Tibial nerve (tissue), 4 donors: ENCODE measurements at regions not wholly inside any gene's neighbourhood (a gene's known extent, or its start where the extent isn't known, plus 50 kb on each side); places are given as distances from the start of the nearest gene placed in this dataset.

Experiments used
- EP300 ChIP-seq, 2 donors: sonication (generic); formaldehyde crosslinking; IDR thresholded peaks; one replicate each; pipeline ENCODE4 v1.6.1; 2017; ENCODE audit warnings: antibody characterized with exemption in 2 of 2, mild to moderate bottlenecking in 1 of 2
- TF ChIP-seq, protein P1 (sequence below), 5 experiments: fragments of 200-600 bp in 3 of 5; fragments of 450-650 bp in 2 of 5; sonication (generic) in 3 of 5; IDR thresholded peaks; one replicate each; pipeline ENCODE4 v1.5.1; 2016 to 2019; ENCODE audit warnings: antibody characterized with exemption in 5 of 5, mild to moderate bottlenecking in 3 of 5, moderate library complexity in 2 of 5

DNA sequence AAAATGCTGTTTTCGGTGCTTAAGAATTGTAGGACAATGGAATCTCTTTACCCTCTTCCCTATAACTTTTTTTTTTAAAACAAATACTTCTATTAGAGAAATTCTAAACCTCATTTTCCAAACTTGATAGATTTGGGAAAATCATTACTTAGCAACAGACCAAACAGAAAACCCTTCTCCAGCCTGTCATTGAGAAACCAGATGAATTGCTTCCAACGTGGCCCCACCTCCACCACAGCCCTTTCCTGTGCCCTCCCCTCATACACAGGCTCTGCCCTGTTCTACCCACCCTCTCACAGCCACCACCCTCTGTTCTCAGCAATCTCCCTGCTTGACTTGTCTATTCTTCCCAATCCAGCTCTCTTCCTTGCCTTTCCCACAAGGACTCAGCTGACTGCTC lies 221.2 kb downstream of the DMRT2 start:
- TF ChIP-seq, protein P1, sequence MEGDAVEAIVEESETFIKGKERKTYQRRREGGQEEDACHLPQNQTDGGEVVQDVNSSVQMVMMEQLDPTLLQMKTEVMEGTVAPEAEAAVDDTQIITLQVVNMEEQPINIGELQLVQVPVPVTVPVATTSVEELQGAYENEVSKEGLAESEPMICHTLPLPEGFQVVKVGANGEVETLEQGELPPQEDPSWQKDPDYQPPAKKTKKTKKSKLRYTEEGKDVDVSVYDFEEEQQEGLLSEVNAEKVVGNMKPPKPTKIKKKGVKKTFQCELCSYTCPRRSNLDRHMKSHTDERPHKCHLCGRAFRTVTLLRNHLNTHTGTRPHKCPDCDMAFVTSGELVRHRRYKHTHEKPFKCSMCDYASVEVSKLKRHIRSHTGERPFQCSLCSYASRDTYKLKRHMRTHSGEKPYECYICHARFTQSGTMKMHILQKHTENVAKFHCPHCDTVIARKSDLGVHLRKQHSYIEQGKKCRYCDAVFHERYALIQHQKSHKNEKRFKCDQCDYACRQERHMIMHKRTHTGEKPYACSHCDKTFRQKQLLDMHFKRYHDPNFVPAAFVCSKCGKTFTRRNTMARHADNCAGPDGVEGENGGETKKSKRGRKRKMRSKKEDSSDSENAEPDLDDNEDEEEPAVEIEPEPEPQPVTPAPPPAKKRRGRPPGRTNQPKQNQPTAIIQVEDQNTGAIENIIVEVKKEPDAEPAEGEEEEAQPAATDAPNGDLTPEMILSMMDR (IDR thresholded peaks at IDR 0.05), result no peak
- no peak for TF ChIP-seq EP300 (IDR thresholded peaks at IDR 0.05)
